ENCODE measurements at regions not wholly inside any gene's neighbourhood (a gene's known extent, or its start where the extent isn't known, plus 50 kb on each side); places are given as distances from the start of the nearest gene placed in this dataset.

DNA sequence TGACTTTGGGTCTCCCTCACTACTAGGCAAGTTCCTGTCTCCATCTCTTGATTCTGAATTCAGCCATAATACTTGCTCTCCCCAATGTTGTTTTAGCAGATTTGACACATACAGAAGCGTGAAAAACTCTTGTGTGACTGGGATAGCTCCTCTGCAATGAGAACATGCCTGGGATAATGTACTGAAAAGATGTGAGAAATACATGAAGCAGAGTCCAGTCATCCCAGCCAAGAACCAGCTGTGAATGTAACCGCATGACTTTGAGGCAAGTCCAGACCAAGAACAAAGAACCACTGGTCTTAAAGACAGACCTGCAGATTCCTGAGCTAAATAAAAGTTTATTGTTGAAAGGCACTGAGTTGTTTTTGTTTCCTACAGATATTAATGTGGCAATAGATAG, 135.0 kb downstream of the NMUR2 start:
- intact Hi-C loops (cut with micrococcal nuclease; ENCODE audit: unreplicated experiment), result loop anchor here (2.0 kb wide), 1 partner anchor 127 kb away; no protein-coding TSS in a partner anchor
- H3K36me3 ChIP-seq (ENCODE audit: control insufficient read depth in 2 of 2, insufficient read depth in 2 of 2, low read length in 1 of 2), result no peaks in the 10 kb centered on the region
- no peaks in the 10 kb centered on the region for H3K4me1 ChIP-seq (ENCODE audit: control insufficient read depth, insufficient read depth, low read length)
- no peak for DNase-seq (ENCODE audit: low read depth, low spot score)
- 50% methylated on average over 2 of the region's 2 CpGs for WGBS (ENCODE audit: insufficient coverage, insufficient replicate concordance, low lambda C conversion rate, missing lambda C conversion rate)
- no peak overlapping the region for H3K4me3 ChIP-seq
- H3K9me3 ChIP-seq (replicated peaks; ENCODE audit: control insufficient read depth, insufficient read depth, low read length), result no peaks in the 10 kb centered on the region
- ChIA-PET RAD21 (ENCODE audit: unreplicated experiment) (interaction anchor here (0.8 to 1.0 kb wide), 2 partner anchors 123 to 445 kb away, joined by 3 to 4 read pairs; no protein-coding TSS in a partner anchor), SMC1A (ENCODE audit: uncharacterized antibody, unreplicated experiment) (interaction anchor here (1.0 to 2.2 kb wide), 2 partner anchors 14 to 445 kb away, joined by 3 to 9 read pairs; no protein-coding TSS in a partner anchor), POLR2A (no interaction called here), CTCF (interaction anchor here (1.1 kb wide), 1 partner anchor 11 kb away, joined by 3 read pairs; no protein-coding TSS in a partner anchor)
- TF ChIP-seq, protein P1, sequence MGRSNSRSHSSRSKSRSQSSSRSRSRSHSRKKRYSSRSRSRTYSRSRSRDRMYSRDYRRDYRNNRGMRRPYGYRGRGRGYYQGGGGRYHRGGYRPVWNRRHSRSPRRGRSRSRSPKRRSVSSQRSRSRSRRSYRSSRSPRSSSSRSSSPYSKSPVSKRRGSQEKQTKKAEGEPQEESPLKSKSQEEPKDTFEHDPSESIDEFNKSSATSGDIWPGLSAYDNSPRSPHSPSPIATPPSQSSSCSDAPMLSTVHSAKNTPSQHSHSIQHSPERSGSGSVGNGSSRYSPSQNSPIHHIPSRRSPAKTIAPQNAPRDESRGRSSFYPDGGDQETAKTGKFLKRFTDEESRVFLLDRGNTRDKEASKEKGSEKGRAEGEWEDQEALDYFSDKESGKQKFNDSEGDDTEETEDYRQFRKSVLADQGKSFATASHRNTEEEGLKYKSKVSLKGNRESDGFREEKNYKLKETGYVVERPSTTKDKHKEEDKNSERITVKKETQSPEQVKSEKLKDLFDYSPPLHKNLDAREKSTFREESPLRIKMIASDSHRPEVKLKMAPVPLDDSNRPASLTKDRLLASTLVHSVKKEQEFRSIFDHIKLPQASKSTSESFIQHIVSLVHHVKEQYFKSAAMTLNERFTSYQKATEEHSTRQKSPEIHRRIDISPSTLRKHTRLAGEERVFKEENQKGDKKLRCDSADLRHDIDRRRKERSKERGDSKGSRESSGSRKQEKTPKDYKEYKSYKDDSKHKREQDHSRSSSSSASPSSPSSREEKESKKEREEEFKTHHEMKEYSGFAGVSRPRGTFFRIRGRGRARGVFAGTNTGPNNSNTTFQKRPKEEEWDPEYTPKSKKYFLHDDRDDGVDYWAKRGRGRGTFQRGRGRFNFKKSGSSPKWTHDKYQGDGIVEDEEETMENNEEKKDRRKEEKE (IDR thresholded peaks at IDR 0.05), result no peak
- TF ChIP-seq BACH1 (IDR thresholded peaks at IDR 0.05; ENCODE audit: borderline replicate concordance) (no peak), KLF5 (IDR thresholded peaks at IDR 0.05; ENCODE audit: partially characterized antibody) (no peak), YBX1 (IDR thresholded peaks at IDR 0.05) (no peak), SMAD5 (IDR thresholded peaks at IDR 0.05; ENCODE audit: low read depth) (no peak), NR2C2 (IDR thresholded peaks at IDR 0.05; ENCODE audit: borderline replicate concordance, control insufficient read depth, insufficient read length, low read depth) (no peak), STAT1 (conservative IDR thresholded peaks at IDR 0.05) (no peak), RB1 (IDR thresholded peaks at IDR 0.05; ENCODE audit: borderline replicate concordance) (no peak), MYB (IDR thresholded peaks at IDR 0.05; ENCODE audit: borderline replicate concordance, low read depth, low read length) (no peak)
- TF ChIP-seq, protein P2, sequence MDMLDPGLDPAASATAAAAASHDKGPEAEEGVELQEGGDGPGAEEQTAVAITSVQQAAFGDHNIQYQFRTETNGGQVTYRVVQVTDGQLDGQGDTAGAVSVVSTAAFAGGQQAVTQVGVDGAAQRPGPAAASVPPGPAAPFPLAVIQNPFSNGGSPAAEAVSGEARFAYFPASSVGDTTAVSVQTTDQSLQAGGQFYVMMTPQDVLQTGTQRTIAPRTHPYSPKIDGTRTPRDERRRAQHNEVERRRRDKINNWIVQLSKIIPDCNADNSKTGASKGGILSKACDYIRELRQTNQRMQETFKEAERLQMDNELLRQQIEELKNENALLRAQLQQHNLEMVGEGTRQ (IDR thresholded peaks at IDR 0.05; ENCODE audit: borderline replicate concordance, low read depth, low read length), result no peak
- no peaks in the 10 kb centered on the region for H4K20me1 ChIP-seq (ENCODE audit: control insufficient read depth, insufficient read depth)
- H3K9ac ChIP-seq (ENCODE audit: control insufficient read depth, insufficient read depth, low read length), result no peak overlapping the region
- BruUV-seq (replicated peaks), result no TSS peak
- FAIRE-seq, result no peak
- H3K27me3 ChIP-seq (replicated peaks in 1 of 2; ENCODE audit: control insufficient read depth in 2 of 2, insufficient read depth in 2 of 2, low read length in 1 of 2), result no peaks in the 10 kb centered on the region
- in situ Hi-C loops (cut with MboI), result no loop called here
- no peak overlapping the region for H3K27ac ChIP-seq (ENCODE audit: control insufficient read depth, insufficient read depth)
- no peak overlapping the region for H2AFZ ChIP-seq (ENCODE audit: control insufficient read depth, low read depth, low read length)
- H3K79me2 ChIP-seq (ENCODE audit: control insufficient read depth, insufficient read depth, low read length), result no peaks in the 10 kb centered on the region
- H3K4me2 ChIP-seq (ENCODE audit: control insufficient read depth, insufficient read depth), result no peak overlapping the region
- ATAC-seq, result no peak
